Gastroesophageal sphincter (tissue), 3 donors: ENCODE measurements at regions not wholly inside any gene's neighbourhood (a gene's known extent, or its start where the extent isn't known, plus 50 kb on each side); places are given as distances from the start of the nearest gene placed in this dataset.

Experiments used
- CTCF ChIP-seq, 4 experiments: fragments of 200-600 bp in 2 of 4; fragments of 450-650 bp in 2 of 4; sonication (generic) in 1 of 4; IDR thresholded peaks; one replicate each; pipeline ENCODE4 v1.5.1; 2017 to 2019; ENCODE audit warnings: antibody characterized with exemption in 4 of 4, mild to moderate bottlenecking in 2 of 4, moderate library complexity in 2 of 4
- EP300 ChIP-seq: sonication (generic); formaldehyde crosslinking; IDR thresholded peaks from one replicate; pipeline ENCODE4 v1.6.1; 2017; ENCODE audit warnings: antibody characterized with exemption, mild to moderate bottlenecking
- POLR2A ChIP-seq, 2 donors: fragments of 450-650 bp; IDR thresholded peaks; one replicate each; pipeline ENCODE4 v1.6.1; 2017; ENCODE audit warnings: antibody characterized with exemption in 2 of 2, mild to moderate bottlenecking in 2 of 2, moderate library complexity in 1 of 2

GRCh38 chr14:39673270-39673711, 241.1 kb upstream of the FBXO33 start:
- no peak for TF ChIP-seq CTCF (IDR thresholded peaks at IDR 0.05)
- no peak for TF ChIP-seq POLR2A (IDR thresholded peaks at IDR 0.05)
- TF ChIP-seq EP300, result no peak
